ENCODE measurements at regions not wholly inside any gene's neighbourhood (a gene's known extent, or its start where the extent isn't known, plus 50 kb on each side); places are given as distances from the start of the nearest gene placed in this dataset.

- no peak for DNase-seq (ENCODE audit: low spot score)
- no peak for TF ChIP-seq CTCF (conservative IDR thresholded peaks at IDR 0.05; ENCODE audit: low read depth)
- ChIA-PET POLR2A (ENCODE audit: low non-redundant PET) (no interaction called here), CTCF (no interaction called here)
- H3K27ac ChIP-seq: no peak overlapping the region
Observed at GRCh38 chr13:97712770-97713169, 240.7 kb upstream of the IPO5 start.

DNA sequence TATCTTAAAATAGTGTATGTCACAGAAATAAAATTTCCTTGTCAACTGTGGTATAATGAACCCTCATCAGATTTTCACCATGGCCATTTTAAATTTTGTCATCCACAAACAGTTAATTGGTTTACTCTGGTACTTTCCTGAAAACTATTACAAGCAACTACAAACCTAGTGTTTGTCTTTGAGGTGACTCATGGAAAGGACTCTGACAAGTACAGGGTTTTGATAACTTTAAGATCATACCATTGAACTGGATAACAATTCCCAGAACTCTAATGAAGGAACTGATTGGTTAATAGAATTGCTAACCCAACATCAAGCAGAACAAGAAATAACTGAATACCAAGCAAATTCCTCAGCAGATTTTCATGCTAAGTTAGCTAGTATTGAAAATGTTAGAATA, 237.7 kb upstream of the IPO5 start:
- ChIA-PET CTCF (no interaction called here), POLR2A (ENCODE audit: low non-redundant PET) (no interaction called here)
- no peak overlapping the region for H3K27ac ChIP-seq
- no peak for DNase-seq (ENCODE audit: low spot score)
- no peak for TF ChIP-seq CTCF (conservative IDR thresholded peaks at IDR 0.05; ENCODE audit: low read depth)

- no peak for DNase-seq (ENCODE audit: low spot score)
- POLR2A ChIA-PET (ENCODE audit: low non-redundant PET): no interaction called here
- CTCF ChIA-PET: interaction anchor here (0.6 to 1.0 kb wide), 2 partner anchors 9 to 13 kb away, joined by 3 to 5 read pairs; no protein-coding TSS in a partner anchor
- no peak overlapping the region for H3K27ac ChIP-seq
- no peak for TF ChIP-seq CTCF (conservative IDR thresholded peaks at IDR 0.05; ENCODE audit: low read depth)
Observed at GRCh38 chr13:97716746-97717145, 236.7 kb upstream of the IPO5 start.

- H3K27ac ChIP-seq: no peak overlapping the region
- TF ChIP-seq CTCF (conservative IDR thresholded peaks at IDR 0.05; ENCODE audit: low read depth): no peak
- ChIA-PET CTCF (no interaction called here), POLR2A (ENCODE audit: low non-redundant PET) (no interaction called here)
- no peak for DNase-seq (ENCODE audit: low spot score)
Observed at GRCh38 chr13:97719736-97720135, 233.7 kb upstream of the IPO5 start.

DNA sequence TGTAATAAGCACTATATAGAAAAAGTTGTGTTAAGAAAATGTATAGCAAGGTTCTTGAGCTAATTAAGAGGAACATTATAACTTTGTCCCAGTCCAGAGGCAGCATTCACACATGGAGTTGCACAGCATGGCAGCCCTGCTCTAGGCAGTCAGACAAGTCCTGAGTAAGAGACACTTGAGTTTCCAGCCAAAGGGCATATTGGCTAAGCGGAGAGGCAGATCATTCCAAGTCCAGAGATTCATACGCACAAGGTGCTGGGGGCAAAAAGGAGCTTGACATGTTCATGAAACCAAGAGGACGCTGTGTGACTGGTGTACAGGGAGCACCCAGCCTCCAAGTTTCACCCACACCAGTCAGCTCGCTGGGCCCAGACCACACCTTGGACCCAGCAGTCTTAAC, 232.6 kb upstream of the IPO5 start:
- no peak for TF ChIP-seq CTCF (conservative IDR thresholded peaks at IDR 0.05; ENCODE audit: low read depth)
- POLR2A ChIA-PET (ENCODE audit: low non-redundant PET): no interaction called here
- DNase-seq (ENCODE audit: low spot score): no peak
- H3K27ac ChIP-seq: no peak overlapping the region
- CTCF ChIA-PET: interaction anchor here (0.5 kb wide), 1 partner anchor 20 kb away, joined by 3 read pairs; no protein-coding TSS in a partner anchor

DNA sequence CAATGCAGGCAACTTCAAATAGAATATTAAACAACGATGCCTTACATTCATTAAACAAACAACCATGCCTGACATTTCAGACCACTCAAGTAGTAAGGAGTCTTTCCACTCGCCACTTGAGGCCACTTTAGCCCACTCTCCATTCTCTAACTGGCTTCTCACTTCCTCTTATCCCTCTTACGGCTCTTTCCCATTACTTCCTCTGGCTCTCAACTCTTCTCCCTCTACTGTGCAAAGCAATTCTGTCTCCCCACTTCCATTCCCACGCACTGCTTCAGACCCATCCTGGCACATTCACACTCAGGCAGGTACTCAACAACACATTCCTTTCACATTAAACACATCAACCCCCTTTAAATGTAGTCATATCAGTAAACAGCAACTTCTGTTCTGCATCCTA, 229.8 kb upstream of the IPO5 start:
- POLR2A ChIA-PET (ENCODE audit: low non-redundant PET): no interaction called here
- H3K27ac ChIP-seq: no peak overlapping the region
- CTCF ChIA-PET: no interaction called here
- no peak for DNase-seq (ENCODE audit: low spot score)
- TF ChIP-seq CTCF (conservative IDR thresholded peaks at IDR 0.05; ENCODE audit: low read depth): no peak

DNA sequence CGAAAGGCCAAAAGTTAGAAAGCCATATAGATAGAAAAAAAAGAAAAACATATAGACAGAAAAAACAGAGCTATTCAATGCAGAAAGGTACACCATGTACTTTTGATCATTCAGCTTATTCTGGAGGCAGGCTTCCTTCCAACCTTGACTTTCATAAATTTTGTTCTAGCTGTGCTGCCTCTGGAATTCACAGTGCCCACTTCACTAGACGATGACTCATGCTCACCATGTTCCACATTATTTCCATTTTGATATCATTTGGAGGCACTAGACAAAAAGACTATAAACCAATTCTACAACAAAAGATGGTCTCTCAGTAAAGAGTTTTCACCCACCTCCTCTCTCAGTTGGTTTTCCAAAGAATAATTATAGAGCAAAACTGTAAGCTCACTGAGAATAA, 229.0 kb upstream of the IPO5 start:
- ChIA-PET CTCF (no interaction called here), POLR2A (ENCODE audit: low non-redundant PET) (no interaction called here)
- H3K27ac ChIP-seq: no peak overlapping the region
- no peak for TF ChIP-seq CTCF (conservative IDR thresholded peaks at IDR 0.05; ENCODE audit: low read depth)
- no peak for DNase-seq (ENCODE audit: low spot score)

Data from RWPE1 (cell line).